Thyroid gland (tissue), 4 donors: ENCODE measurements at regions not wholly inside any gene's neighbourhood (a gene's known extent, or its start where the extent isn't known, plus 50 kb on each side); places are given as distances from the start of the nearest gene placed in this dataset.

Source experiments
- CTCF ChIP-seq, 6 experiments: fragments of 200-600 bp in 3 of 6; fragments of 450-650 bp in 3 of 6; sonication (generic) in 3 of 6; IDR thresholded peaks; one replicate each; pipeline ENCODE4 v1.5.1; 2016 to 2019; ENCODE audit warnings: antibody characterized with exemption in 6 of 6, mild to moderate bottlenecking in 2 of 6, inconsistent platforms in 1 of 6, moderate library complexity in 1 of 6
- POLR2A ChIP-seq, 2 donors: fragments of 450-650 bp; IDR thresholded peaks; one replicate each; pipeline ENCODE4 v1.6.1; 2017; ENCODE audit warnings: antibody characterized with exemption in 2 of 2, mild to moderate bottlenecking in 2 of 2, moderate library complexity in 1 of 2

- TF ChIP-seq CTCF (IDR thresholded peaks at IDR 0.05) (no peak), POLR2A (IDR thresholded peaks at IDR 0.05) (no peak)
These were observed 88.0 kb upstream of the SOX4 start for GRCh38 chr6:21505574-21505990.
